ENCODE measurements at regions not wholly inside any gene's neighbourhood (a gene's known extent, or its start where the extent isn't known, plus 50 kb on each side); places are given as distances from the start of the nearest gene placed in this dataset.

DNA sequence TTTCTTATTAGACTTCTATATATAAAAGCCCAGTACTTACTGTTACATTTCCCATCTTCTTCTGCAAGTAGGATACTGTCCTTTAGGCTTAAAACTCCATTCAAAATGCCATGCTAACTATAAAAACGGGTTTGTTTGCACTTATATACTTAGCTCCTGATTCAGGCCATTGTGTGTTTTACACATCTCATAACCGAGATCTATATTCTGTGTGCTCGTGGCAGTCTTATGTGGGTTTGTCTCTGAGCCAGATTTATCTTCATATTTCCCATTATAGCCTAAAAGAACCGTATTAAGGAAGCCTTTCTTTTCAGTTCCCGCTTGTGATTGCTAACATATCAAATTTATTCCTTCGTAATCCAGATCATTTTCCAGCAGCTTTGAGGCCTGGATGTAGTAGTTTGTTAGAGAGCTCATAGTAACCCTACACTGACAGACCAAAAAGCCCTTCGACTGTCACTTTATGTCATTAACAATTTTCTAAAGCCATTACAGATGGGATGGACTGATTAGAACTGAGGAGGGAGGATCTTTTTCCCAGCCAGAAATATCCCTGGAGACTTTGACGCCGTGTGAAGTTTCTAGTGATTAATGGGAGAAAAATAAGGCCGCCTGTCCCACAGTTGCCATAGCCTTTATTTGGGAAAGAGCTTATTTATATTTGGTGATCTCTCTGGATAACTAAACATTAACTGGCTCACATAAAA, 508.5 kb downstream of the FOXG1 start:
- TF ChIP-seq, protein P1, sequence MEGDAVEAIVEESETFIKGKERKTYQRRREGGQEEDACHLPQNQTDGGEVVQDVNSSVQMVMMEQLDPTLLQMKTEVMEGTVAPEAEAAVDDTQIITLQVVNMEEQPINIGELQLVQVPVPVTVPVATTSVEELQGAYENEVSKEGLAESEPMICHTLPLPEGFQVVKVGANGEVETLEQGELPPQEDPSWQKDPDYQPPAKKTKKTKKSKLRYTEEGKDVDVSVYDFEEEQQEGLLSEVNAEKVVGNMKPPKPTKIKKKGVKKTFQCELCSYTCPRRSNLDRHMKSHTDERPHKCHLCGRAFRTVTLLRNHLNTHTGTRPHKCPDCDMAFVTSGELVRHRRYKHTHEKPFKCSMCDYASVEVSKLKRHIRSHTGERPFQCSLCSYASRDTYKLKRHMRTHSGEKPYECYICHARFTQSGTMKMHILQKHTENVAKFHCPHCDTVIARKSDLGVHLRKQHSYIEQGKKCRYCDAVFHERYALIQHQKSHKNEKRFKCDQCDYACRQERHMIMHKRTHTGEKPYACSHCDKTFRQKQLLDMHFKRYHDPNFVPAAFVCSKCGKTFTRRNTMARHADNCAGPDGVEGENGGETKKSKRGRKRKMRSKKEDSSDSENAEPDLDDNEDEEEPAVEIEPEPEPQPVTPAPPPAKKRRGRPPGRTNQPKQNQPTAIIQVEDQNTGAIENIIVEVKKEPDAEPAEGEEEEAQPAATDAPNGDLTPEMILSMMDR (IDR thresholded peaks at IDR 0.05; ENCODE audit: insufficient read depth, low read length), result no peak
- TF ChIP-seq POLR2AphosphoS5 (IDR thresholded peaks at IDR 0.05; ENCODE audit: low read depth), result no peak
- no peak for TF ChIP-seq SPI1 (IDR thresholded peaks at IDR 0.05; ENCODE audit: borderline replicate concordance, low read depth)
